H9 (cell line): ENCODE measurements at regions not wholly inside any gene's neighbourhood (a gene's known extent, or its start where the extent isn't known, plus 50 kb on each side); places are given as distances from the start of the nearest gene placed in this dataset.

Source experiments
- DNase-seq: peaks from one replicate; pipeline ENCODE4 v3.0.0-alpha.2; 2017
- H2AFZ ChIP-seq: one replicate; pipeline ENCODE4 v1.6.1; 2013; ENCODE audit warnings: mild to moderate bottlenecking, low read length, control low read depth, moderate library complexity
- H2AK5ac ChIP-seq: 2 replicates; pipeline ENCODE4 v1.6.1; 2013; ENCODE audit warnings: low read length, control low read depth, mixed read lengths; ENCODE audit not compliant: insufficient read length
- H2BK120ac ChIP-seq: one replicate; pipeline ENCODE4 v1.6.1; 2013; ENCODE audit warnings: low read depth, mild to moderate bottlenecking, low read length, control low read depth, inconsistent platforms; ENCODE audit not compliant: poor library complexity, severe bottlenecking
- H2BK12ac ChIP-seq: 2 replicates; pipeline ENCODE4 v1.6.1; 2013; ENCODE audit warnings: low read length, control low read depth, mixed read lengths, low read depth; ENCODE audit not compliant: insufficient read length
- H2BK15ac ChIP-seq: 2 replicates; pipeline ENCODE4 v1.6.1; 2013; ENCODE audit warnings: low read depth, low read length, control low read depth
- H2BK20ac ChIP-seq: one replicate; pipeline ENCODE4 v1.6.1; 2013; ENCODE audit warnings: low read depth, mild to moderate bottlenecking, low read length, control low read depth, inconsistent platforms; ENCODE audit not compliant: poor library complexity, severe bottlenecking
- H2BK5ac ChIP-seq: 2 replicates; pipeline ENCODE4 v1.6.1; 2013; ENCODE audit warnings: low read length, control low read depth, mixed read lengths; ENCODE audit not compliant: insufficient read length
- H3K14ac ChIP-seq: 2 replicates; pipeline ENCODE4 v1.6.1; 2013; ENCODE audit warnings: low read length, control low read depth; ENCODE audit not compliant: insufficient read depth
- H3K18ac ChIP-seq: 2 replicates; pipeline ENCODE4 v1.6.1; 2013; ENCODE audit warnings: low read depth, mild to moderate bottlenecking, mixed read lengths, low read length, control low read depth; ENCODE audit not compliant: insufficient read length
- H3K23ac ChIP-seq: 2 replicates; pipeline ENCODE4 v1.6.1; 2013; ENCODE audit warnings: low read length, control low read depth, mixed read lengths, low read depth; ENCODE audit not compliant: insufficient read length
- H3K23me2 ChIP-seq: 2 replicates; pipeline ENCODE4 v1.6.1; 2013; ENCODE audit warnings: low read depth, mild to moderate bottlenecking, mixed read lengths, low read length, control low read depth; ENCODE audit not compliant: insufficient read length, poor library complexity, severe bottlenecking
- H3K27ac ChIP-seq: 2 replicates; pipeline ENCODE4 v1.5.1; 2013; ENCODE audit warnings: low read length, control low read depth, mixed read lengths, low read depth; ENCODE audit not compliant: insufficient read length
- H3K27me3 ChIP-seq: 2 replicates; pipeline ENCODE4 v1.6.1; 2013; ENCODE audit warnings: low read length, control low read depth, inconsistent platforms; ENCODE audit not compliant: insufficient read depth
- H3K4ac ChIP-seq: 2 replicates; pipeline ENCODE4 v1.6.1; 2013; ENCODE audit warnings: low read depth, mild to moderate bottlenecking, control low read depth, inconsistent platforms, low read length, moderate library complexity
- H3K4me1 ChIP-seq: 2 replicates; pipeline ENCODE4 v1.6.1; 2013; ENCODE audit warnings: low read length, control low read depth, inconsistent platforms; ENCODE audit not compliant: insufficient read depth
- H3K4me2 ChIP-seq: 2 replicates; pipeline ENCODE4 v1.6.1; 2013; ENCODE audit warnings: low read length, control low read depth, mixed read lengths; ENCODE audit not compliant: insufficient read length, insufficient read depth
- H3K56ac ChIP-seq: 2 replicates; pipeline ENCODE4 v1.6.1; 2013; ENCODE audit warnings: low read depth, mild to moderate bottlenecking, mixed read lengths, low read length, control low read depth; ENCODE audit not compliant: insufficient read length
- H3K79me1 ChIP-seq: 2 replicates; pipeline ENCODE4 v1.6.1; 2013; ENCODE audit warnings: low read depth, mild to moderate bottlenecking, moderate library complexity, low read length, control low read depth, inconsistent platforms; ENCODE audit not compliant: insufficient read depth, poor library complexity, severe bottlenecking
- H3K79me2 ChIP-seq: 2 replicates; pipeline ENCODE4 v1.6.1; 2013; ENCODE audit warnings: low read length, control low read depth, inconsistent platforms; ENCODE audit not compliant: insufficient read depth
- H3K9ac ChIP-seq: 2 replicates; pipeline ENCODE4 v1.6.1; 2013; ENCODE audit warnings: low read length, control low read depth, mixed read lengths; ENCODE audit not compliant: insufficient read length; ENCODE audit errors: extremely low read depth
- H3K9me3 ChIP-seq: one replicate; pipeline ENCODE4 v1.6.1; 2013; ENCODE audit warnings: low read depth, low read length, inconsistent platforms; ENCODE audit not compliant: control insufficient read depth
- H3T11ph ChIP-seq: one replicate; pipeline ENCODE4 v1.6.1; 2013; ENCODE audit warnings: mild to moderate bottlenecking, low read length, control low read depth, inconsistent platforms
- H4K20me1 ChIP-seq: one replicate; pipeline ENCODE4 v1.6.1; 2013; ENCODE audit not compliant: control insufficient read depth, insufficient read length, insufficient read depth
- H4K5ac ChIP-seq: 2 replicates; pipeline ENCODE4 v1.6.1; 2013; ENCODE audit warnings: low read depth, mild to moderate bottlenecking, mixed read lengths, low read length, control low read depth; ENCODE audit not compliant: insufficient read length
- H4K8ac ChIP-seq: replicated peaks from 2 replicates; pipeline ENCODE4 v1.6.1; 2013; ENCODE audit warnings: low read length, control low read depth, mixed read lengths, low read depth; ENCODE audit not compliant: insufficient read length
- H4K91ac ChIP-seq: 2 replicates; pipeline ENCODE4 v1.6.1; 2013; ENCODE audit warnings: low read depth, mild to moderate bottlenecking, moderate library complexity, mixed read lengths, low read length, control low read depth; ENCODE audit not compliant: insufficient read length
- H3K27ac Mint-ChIP-seq, 3 experiments: 2 replicates in 2 of 3; 3 replicates in 1 of 3; pipeline ENCODE4 v1.8.0; 2020 to 2021; ENCODE audit warnings: mixed read lengths in 3 of 3, mild to moderate bottlenecking in 1 of 3, moderate library complexity in 1 of 3
- H3K27me3 Mint-ChIP-seq: 2 replicates; pipeline ENCODE4 v1.8.0; 2021; ENCODE audit warnings: low read depth, mild to moderate bottlenecking, moderate library complexity, mixed read lengths
- H3K36me3 Mint-ChIP-seq, 3 experiments: 2 replicates in 2 of 3; 3 replicates in 1 of 3; pipeline ENCODE4 v1.8.0; 2020 to 2021; ENCODE audit warnings: low read depth in 3 of 3, mixed read lengths in 3 of 3; ENCODE audit not compliant: insufficient read depth in 1 of 3
- H3K4me1 Mint-ChIP-seq, 2 experiments: 2 replicates each; pipeline ENCODE4 v1.8.0; 2020; ENCODE audit warnings: mixed read lengths in 2 of 2
- H3K4me3 Mint-ChIP-seq, 2 experiments: 2 replicates in 1 of 2; 3 replicates in 1 of 2; pipeline ENCODE4 v1.8.0; 2020 to 2021; ENCODE audit warnings: mild to moderate bottlenecking in 2 of 2, mixed read lengths in 2 of 2, moderate library complexity in 1 of 2
- H3K9me3 Mint-ChIP-seq, 2 experiments: 2 replicates in 1 of 2; 3 replicates in 1 of 2; pipeline ENCODE4 v1.8.0; 2020; ENCODE audit warnings: mild to moderate bottlenecking in 2 of 2, mixed read lengths in 2 of 2, moderate library complexity in 1 of 2
- WGBS: extraction: QIAGEN DNeasy Blood & Tissue Kit; methylation state at CpG from one replicate; pipeline ENCODE4 v1.1.7; 2013; ENCODE audit warnings: missing lambda C conversion rate, low lambda C conversion rate, mixed read lengths; ENCODE audit not compliant: insufficient read length; ENCODE audit errors: extremely low coverage; 5-methylcytosine and 5-hydroxymethylcytosine counted together
- TF ChIP-seq, protein P1 (sequence below): fragments of 200-600 bp; sonication (generic); conservative IDR thresholded peaks from 3 replicates; pipeline ENCODE4 v1.8.0; 2021; ENCODE audit warnings: antibody characterized with exemption, mild to moderate bottlenecking

DNA sequence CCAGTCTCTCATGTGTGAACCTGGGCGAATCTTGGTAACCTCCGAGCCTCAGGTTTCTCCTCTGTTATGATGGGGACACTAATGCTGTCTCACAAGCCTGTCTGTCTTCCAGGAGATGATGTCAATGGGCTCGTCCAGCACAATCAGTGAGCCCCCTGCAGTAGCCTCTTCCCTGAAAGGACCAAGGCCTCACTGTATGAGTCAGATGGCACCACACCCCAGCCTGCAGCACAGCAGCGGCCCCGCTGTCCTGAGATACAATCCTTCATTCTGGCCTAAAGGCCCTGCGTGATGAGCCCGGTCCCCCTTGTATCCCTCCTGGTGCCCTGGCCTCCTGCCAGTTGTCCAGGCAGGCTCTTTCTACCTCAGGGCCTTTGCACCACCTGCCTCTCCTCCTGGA, 234.4 kb downstream of the IRF8 start:
- Mint-ChIP-seq H3K9me3 (no peaks in the 10 kb centered on the region), H3K4me1 (peaks cover 0 to 4% of the 10 kb centered on the region in 2 experiments; a peak in 1 of 4 replicates), H3K27ac (no peak overlapping the region), H3K4me3 (no peak overlapping the region), H3K36me3 (no peaks in the 10 kb centered on the region; a peak in 1 of 7 replicates), H3K27me3 (peaks cover 36% of the 10 kb centered on the region)
- H2AFZ ChIP-seq: no peak overlapping the region
- no peak overlapping the region for H2BK15ac ChIP-seq
- no peaks in the 10 kb centered on the region for H3K23me2 ChIP-seq
- H2AK5ac ChIP-seq: no peak overlapping the region
- no peak overlapping the region for H2BK5ac ChIP-seq
- no peak overlapping the region for H2BK20ac ChIP-seq
- H4K91ac ChIP-seq: no peak overlapping the region
- H3K27ac ChIP-seq: no peak overlapping the region
- H3K9me3 ChIP-seq: no peaks in the 10 kb centered on the region
- no peak overlapping the region for H3T11ph ChIP-seq
- no peak overlapping the region for H3K18ac ChIP-seq
- no peak overlapping the region for H3K4ac ChIP-seq
- no peak overlapping the region for H3K56ac ChIP-seq
- no peaks in the 10 kb centered on the region for H4K20me1 ChIP-seq
- H4K5ac ChIP-seq: no peak overlapping the region
- H2BK12ac ChIP-seq: no peak overlapping the region
- H3K79me1 ChIP-seq: no peaks in the 10 kb centered on the region
- H3K14ac ChIP-seq: no peak overlapping the region
- no peak overlapping the region for H3K9ac ChIP-seq
- no peaks in the 10 kb centered on the region for H3K27me3 ChIP-seq
- no peak overlapping the region for H4K8ac ChIP-seq
- no peak overlapping the region for H2BK120ac ChIP-seq
- DNase-seq: no peak
- no peak overlapping the region for H3K4me2 ChIP-seq
- no CpG with 5 or more reads among the region's 7 CpGs for WGBS
- no peak overlapping the region for H3K23ac ChIP-seq
- TF ChIP-seq, protein P1, sequence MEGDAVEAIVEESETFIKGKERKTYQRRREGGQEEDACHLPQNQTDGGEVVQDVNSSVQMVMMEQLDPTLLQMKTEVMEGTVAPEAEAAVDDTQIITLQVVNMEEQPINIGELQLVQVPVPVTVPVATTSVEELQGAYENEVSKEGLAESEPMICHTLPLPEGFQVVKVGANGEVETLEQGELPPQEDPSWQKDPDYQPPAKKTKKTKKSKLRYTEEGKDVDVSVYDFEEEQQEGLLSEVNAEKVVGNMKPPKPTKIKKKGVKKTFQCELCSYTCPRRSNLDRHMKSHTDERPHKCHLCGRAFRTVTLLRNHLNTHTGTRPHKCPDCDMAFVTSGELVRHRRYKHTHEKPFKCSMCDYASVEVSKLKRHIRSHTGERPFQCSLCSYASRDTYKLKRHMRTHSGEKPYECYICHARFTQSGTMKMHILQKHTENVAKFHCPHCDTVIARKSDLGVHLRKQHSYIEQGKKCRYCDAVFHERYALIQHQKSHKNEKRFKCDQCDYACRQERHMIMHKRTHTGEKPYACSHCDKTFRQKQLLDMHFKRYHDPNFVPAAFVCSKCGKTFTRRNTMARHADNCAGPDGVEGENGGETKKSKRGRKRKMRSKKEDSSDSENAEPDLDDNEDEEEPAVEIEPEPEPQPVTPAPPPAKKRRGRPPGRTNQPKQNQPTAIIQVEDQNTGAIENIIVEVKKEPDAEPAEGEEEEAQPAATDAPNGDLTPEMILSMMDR: no peak
- no peaks in the 10 kb centered on the region for H3K4me1 ChIP-seq
- H3K79me2 ChIP-seq: no peaks in the 10 kb centered on the region
